NCI-H226 (cell line): ENCODE measurements at regions not wholly inside any gene's neighbourhood (a gene's known extent, or its start where the extent isn't known, plus 50 kb on each side); places are given as distances from the start of the nearest gene placed in this dataset.

Experiments
- DNase-seq: peaks from one replicate; pipeline ENCODE4 v3.0.0-alpha.2; 2015

DNA sequence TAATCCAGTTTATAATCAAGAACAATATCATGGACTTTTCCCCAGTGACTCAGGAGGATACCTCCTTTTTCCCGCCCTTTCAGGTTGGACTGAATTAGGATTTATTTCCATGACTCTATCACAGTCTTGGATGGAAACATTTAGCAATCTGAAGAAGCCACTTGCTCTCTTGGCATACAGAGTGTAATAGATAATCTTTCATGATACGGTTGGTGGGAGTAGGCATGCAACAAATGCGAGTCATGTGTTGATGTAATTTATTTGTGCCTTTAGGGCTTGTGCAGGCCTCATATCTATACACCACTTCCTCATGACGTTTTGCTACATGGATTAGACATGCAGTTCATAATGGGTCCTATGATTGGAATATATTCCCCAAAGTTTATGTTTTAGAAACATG lies 54.2 kb upstream of the MCTP2 start:
- DNase-seq, result peak; percentile 68

DNA sequence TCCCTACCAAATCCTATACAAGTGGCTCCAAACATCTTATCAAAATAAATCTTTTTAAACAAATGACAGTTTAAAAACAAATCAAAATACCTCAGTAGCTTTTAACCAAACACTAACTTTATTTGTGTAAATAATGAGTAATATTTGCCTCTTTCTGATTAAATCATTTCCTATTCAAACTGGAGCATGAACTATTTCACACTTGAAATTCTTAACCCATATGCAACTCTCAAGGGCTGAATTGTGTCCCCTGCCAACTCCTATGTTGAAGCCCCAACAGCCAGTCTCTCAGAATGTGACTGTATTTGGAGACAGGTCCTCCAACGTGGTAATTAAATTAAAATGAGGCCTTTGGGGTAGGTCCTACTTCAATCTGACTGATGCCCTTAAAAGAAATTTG lies 55.9 kb upstream of the MCTP2 start:
- DNase-seq, result no peak

DNA sequence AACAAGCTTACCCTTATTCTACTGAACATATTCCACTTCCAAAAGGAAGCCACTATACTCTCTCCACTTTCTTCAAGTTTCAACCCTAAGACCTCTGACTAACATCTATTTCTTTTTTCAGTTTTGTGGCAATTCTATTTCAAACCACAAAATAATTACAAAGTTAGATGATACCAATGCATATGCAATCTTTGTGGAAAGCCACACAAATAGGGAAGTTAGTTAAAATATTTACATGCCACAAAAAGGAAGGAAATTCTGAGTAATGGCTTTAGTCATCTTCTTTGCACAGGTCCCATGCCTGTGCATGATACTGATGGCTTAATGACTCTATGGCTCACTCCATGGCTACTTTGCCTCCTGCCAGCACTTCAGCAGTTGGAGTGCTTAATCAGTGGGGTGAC lies 57.0 kb upstream of the MCTP2 start:
- no peak for DNase-seq

DNA sequence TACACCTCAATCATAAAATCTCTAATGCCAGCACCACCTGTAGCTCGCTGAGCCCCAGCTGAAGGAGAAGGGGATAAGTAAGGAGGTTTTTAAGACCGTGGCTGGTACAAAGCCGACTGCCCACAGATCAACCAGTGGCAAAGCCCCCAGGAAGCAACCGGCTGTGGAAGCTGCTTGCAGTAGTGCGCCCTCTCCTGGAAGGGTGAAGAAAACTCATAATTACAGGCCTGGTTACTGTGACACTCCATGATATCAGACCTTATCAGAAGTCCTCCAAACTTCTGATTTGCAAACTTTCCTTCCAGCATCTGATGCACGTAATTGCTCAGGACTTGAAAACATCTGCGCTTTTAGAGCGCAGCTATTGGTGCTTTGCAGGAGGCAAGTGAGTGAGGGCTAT lies 63.1 kb upstream of the MCTP2 start:
- no peak for DNase-seq

DNA sequence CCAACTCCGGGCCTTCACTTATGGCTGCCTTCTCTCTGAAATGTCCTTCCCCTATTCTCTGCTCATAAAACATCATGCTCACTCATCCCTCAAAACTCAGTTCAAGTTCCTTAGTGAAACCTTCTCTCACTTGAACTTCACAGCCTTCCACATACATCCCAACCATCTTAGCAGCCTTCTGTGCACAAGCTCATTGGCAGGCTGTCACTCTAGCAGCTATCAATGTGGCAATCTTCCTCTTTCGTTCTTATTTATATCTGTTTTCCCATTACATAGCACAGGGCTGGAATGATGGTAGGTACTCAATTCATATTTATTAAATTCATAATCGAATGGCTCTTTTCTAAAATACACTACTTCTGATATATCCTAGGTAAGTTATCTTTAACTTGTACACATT lies 66.4 kb upstream of the MCTP2 start:
- no peak for DNase-seq

DNA sequence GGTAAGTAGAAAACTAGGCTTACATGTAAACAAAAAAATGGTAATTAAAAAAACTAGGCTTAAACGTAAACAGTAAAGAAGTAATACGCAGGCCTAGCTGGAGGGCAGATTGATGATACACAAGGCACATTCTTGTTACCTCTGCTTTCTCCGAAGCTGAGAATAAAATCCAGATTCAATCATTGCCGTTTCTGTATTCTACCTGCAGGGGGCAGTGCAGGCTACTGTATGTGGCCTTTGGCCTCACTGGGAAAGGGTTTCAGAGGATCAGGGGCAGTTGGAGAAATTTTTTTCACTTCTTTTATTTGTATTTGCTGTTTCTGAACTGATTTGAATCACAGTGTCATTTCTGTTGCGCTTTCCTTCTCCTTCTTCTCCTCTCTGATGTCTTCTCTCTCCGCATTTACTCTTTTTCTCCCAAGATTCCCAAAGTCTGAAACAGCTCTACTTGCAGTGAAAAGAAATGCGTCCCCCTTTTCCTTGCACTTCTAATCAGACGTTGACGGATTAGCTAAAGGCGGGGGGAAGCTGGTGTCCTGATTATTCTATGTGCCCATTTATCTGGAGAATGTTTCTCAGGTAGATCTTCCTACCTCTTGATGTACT lies 67.1 kb upstream of the MCTP2 start:
- peak; percentile 25 for DNase-seq

DNA sequence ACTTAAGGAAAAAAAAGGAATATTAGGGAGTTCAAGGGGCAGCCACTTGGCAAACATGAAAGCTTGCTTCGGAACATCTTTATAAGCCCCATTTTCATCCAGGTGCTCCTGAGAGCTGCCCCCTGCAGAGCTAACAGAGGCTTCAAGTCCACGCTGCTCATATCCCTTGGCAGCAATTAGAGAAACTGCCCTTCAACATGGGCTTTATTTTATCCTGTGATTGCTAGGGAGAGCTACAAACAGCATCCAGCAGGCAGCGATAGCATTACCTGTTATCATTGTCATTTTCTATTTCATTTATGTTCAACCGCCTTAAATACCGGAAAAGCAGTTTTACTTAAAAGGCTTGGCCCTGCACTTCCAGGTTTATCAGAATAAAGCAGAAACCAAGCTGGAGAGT lies 68.4 kb upstream of the MCTP2 start:
- no peak for DNase-seq

DNA sequence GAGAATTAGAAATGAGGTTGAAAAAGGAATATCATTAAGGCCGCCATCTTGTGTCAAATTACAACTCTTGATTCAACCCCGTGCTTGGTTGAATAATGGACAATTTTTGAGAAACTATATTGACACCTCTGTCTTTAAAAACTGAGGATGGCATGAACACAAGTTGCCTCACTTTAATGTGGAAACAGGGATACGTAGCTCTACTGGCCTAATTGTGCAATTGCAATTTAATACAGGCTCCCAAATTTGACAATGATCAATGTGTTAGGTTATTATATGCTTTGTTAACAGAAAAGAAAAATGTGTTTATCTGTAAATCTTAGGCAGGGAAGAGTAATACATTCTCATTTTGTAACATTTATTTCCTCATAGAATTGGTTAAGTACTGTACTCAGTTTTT lies 77.1 kb upstream of the MCTP2 start:
- no peak for DNase-seq

DNA sequence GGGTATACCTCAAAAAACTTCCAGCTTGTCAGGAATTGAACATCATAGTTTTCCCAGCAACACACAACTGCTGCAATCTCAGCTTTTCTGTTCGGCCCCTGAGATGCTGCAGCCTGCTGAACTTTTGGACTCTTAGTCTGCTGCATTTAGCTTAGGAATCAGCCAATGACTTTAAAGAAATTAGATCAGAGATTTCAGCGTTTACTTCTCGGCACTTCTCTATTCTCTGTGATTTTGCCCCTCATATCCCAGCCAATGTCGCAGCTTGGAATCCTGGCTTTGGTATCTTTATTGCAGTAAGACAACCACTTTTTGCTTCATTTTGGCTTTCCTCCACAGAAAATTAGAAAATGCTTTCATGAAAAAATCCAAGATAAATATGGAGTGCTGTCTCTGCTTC lies 86.3 kb upstream of the MCTP2 start:
- no peak for DNase-seq

DNA sequence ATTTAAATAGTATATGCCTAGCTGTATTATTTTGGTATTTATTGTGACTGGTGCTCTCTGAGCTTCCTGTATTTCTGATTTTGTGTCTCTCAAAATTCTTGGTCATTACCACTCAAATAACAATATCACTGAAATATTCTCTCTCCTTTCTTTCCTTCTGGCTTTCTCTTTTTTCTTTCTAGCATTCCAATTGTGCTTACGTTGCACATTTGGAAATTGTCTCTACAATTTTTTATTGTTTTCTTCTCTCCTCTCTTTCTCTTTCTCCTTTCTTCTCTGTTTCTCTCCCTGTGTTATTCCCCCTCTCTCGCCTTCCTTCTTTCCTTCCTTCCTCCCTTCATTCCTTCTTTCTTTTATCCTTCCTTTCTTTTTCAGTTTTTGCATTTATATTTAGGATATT lies 89.6 kb upstream of the MCTP2 start:
- DNase-seq, result no peak

DNA sequence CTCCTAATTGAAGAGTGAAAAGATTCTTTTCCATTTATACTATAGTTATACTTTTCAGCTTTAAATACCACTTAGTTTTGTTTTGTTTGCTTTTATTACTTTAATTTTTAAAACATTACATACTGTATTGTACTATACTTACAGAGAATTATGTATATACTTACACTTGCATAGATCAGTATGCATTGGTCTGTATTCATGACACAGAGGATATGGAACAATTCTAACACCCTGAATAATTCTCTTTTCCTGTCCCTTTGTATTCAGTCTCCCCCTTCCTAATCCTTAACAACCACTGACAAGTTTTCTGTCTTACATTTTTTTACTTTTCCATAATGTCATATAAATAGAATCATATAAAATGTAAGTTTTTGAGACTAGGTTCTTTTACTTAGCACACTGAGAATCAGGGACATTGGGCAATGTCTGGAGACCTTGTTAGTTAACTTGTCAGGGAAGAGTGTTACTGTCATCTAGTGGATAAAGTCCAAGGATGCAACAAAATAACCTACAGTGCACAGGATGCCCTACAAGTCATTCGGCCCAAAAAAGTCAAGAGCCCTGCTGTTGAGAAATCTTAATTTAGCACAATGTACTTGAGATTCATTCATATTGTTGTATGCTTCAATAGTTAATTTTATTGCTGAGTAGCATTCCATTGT lies 95.7 kb upstream of the MCTP2 start:
- DNase-seq, result no peak

DNA sequence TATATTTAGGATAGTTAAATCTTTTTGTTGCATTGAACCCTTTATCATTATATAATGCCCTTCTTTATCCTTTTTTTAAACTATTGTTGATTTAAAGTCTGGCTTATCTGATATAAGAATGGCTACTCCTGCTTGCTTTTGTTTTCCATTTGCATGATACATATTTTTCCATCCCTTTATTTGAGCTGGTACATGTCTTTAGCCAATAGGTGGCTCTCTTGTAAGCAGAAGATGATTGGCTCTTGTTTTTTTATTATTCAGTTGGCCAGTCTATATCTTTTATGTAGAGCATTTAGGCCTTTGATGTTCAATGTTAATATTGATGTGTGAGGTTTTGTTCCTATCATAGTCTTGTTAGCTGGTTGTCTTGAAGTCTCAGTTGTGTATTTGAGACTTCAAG lies 99.5 kb upstream of the MCTP2 start:
- no peak for DNase-seq

DNA sequence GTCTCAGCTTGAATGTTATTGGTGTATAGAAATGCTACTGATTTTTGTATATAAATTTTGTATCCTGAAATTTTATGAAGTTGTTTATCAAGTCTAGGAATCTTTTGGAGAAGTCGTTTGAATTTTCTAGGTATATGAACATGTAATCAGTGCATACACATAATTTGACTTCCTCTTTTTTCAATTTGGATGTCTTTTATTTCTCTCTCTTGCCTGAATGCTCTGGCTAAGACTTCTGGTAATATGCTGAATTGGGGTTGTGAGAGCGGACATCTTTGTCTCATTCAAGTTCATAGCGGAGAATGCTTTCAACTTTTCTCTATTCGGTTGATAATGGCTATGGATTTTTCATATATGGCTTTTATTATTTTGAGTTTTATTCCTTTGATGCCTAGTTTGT lies 100.9 kb upstream of the MCTP2 start:
- no peak for DNase-seq

DNA sequence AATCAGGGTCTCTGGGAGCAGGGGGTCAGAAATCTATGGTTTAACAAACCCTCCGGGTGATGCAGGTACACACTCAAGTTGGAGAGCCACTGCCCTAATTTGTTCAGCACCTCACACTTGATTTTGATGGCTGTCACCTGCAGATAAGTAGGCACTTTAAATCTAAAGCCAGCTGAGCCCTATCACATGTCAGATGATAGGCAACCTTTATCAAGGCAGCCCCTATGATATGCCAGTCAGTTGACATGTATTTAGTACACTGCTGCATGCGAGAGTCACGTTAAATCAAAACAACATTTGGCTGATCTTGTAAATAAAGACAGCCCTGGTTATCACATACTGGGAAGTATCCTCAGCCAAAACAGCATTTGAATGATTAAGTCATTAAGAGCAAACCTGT lies 104.4 kb upstream of the MCTP2 start:
- no peak for DNase-seq

DNA sequence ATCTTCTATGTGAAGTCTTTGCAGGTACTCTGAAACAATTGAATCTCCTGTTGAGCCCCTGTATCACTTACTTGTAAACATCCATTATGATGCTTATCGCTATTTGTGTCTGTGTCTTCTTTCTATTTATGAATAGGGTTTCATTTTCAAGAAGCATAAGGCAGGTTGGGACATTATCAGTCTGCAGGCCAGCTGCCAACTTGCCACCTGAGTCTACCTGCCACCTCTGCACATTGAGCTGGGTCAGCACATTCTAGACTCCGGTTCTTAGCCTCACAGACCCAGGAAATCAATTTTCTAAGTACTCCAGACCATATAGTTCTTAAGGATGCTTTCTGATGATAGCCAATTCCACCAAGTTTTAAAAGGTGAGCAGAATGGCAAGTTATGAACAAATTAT lies 105.7 kb upstream of the MCTP2 start:
- DNase-seq, result no peak

DNA sequence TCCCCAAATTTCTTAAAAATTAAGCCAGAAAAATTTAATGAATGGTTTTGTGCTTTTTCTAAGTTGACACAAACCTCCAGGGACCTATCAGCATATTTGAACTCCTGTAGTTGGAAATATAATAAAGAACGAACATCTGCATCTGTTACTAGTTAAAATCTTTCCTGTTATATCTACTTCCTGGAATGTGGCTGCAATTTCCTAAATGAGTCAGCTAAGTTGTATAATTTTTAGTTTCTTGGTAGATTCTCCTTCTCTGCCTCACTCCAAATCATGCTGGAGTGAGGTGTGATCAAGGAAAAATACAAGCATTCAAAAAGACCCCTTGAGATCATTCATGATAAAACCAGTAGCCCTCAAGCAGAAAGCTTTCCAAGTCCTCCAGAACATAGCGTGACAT lies 106.2 kb upstream of the MCTP2 start:
- DNase-seq, result no peak

DNA sequence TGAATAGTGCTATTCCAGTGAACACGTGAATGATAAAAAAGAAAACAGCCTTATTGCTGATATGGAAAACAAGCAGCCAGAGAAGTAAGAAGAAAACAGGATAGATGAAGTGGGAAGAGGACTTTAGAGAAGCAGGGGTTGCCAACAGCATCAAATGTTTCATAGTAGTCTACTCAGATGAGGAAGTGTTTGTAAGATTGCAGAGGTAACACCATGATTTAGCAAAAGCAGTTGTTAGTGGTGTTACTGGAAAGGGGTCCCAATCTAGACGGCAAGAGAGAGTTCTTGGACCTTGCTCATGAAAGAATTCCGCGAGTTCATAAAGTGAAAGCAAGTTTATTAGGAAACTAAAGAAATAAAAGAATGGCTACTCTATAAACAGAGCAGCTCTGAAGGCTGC lies 108.8 kb upstream of the MCTP2 start:
- DNase-seq, result no peak

DNA sequence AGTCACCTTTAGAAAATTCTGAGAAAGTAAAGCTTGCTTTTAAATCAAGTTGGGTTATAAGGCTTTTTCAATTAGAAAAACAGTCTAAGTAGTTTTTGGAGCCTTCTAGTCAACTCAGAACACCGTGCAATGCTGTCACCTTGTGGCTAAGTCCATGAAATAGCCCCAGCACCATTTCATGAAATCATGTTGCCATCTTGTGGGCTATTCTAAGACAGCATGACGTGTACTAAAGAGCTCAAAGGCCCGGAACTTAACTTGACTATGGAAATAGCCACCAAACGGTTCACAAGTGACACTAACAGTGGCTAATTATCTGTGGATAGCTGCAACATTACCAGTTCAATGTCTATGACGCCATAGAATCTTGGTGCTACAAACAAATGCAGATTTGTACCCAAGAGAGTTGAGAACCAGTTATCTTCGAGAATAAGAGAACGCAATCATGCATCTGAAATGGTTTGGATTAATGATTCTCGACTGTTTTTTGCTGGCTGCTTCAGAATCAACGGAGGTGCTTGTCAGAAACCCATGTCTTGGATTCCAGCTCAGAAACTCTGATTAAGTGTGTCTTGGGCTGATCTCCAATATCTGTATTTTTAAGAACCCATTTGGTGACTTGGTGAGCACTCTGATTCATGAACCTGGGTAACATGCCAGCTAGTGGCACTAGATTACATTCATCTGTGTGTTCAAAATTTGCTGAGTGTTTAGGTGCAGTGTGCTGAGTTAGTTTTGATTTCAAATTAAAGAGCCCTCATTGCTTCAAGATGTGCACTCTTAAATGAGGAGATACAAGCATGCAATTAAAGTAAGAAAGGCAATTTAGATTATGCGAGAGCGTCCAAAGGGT lies 111.2 kb upstream of the MCTP2 start:
- peak; percentile 62 for DNase-seq

DNA sequence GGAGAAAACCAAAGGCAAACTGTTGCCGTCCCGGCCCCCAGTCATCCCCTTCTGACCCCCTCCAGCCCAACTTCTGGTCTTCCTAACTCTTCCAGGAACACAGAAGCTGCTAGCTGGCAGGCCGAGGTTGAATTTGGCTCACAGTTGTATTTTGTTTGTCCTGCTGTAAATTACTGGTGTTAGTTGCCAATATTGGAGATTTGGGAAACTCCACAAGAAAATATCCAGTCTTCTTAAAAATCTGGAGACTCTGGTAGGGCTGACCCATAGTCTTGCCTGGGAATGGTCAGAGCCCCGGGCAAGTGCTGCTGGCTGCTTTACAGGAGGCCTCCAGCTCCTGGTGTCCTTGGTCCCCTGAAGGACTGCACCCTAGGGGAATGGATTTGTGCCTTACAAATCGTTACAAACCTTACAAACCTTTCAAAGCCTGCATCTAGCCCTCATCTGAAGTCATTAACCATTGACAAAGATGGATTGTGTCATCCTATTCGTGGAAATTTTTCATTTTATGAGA lies 112.0 kb upstream of the MCTP2 start:
- DNase-seq, result no peak

DNA sequence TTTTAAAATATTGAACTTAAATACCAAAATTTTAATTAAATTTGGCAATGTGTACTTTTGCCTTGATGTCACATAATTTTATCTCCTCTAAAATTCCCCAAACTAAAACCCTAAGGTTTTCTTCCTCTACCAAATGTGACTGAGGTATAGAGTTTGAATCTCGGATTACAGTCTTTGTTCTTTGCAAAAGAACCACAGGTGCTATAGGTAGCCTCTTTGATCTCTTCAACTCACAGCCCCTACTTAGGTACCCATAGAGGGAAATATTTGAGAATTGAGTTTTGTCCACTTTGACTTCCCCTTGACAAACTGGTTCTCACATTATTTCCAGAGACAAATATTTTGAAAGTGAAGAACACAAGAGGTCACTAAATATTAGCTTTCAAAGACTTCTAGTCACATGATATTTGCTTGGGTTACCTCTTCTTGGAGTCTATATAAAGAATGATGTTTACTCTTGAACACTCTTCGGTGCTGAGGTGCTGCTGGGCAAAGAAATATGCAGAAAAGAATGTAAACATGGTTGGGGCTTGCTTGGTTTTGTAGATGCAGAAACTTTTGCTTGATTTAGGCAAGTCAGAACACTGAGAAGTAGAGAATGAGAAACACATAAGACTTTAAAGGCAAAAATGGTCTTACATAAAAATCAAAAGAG lies 120.8 kb upstream of the MCTP2 start:
- DNase-seq, result no peak

DNA sequence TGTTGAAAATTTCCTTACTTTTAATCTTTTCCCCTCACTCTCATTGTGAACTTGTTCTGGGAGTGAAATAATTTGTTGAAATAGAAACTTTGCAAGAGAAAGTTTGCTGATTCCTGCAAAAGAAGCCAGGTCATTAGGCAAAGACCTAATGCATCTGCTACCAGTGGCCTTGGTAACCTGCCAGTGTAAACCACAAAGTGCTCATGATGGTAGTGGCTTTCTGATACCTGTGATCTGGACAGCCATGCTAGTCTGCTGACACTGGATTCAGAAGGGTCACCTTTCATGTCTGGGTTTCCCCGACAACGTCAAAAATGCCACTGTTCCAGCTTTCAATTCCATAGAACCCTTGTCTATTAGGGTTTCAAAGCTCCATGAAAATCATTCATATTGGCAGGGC lies 123.7 kb upstream of the MCTP2 start:
- no peak for DNase-seq

DNA sequence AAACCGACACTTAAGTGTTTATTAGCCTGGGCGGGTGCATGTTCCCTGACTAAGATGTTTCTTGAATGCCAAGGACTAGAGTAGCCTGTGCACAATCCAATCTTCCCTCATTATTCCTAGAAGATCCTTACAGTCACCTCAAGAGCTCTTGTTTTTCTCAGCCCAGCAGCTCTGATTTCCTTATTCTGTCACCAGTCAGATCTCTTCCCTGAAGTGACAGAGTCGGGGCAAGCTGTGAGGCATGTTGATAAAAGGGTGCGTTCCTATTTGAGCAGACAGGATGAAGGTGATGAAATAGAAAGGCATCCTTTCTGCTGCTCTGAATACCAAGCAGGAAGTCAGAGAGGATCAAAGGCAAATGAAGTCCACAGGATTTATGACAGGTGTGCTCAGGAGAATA lies 125.6 kb upstream of the MCTP2 start:
- DNase-seq, result no peak

DNA sequence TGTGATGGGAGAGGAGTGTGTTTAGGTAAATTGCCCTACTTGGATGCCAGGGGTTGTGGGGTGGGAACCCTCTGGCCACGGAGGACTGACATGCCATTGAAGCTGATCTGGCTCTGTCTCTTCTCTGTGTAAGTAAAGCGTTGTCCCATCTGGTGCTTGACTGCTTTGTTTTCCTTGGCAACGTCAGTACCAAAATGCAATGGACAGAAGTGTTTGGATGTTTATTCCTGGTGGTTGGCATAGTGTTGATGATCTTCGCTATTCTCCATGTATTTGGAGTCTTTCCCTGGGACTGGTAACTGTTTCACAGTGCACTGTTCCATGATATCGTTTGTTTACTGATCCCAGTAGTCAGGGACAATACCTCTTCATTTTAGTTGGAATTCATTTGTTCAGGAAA lies 130.5 kb upstream of the MCTP2 start:
- DNase-seq, result no peak

DNA sequence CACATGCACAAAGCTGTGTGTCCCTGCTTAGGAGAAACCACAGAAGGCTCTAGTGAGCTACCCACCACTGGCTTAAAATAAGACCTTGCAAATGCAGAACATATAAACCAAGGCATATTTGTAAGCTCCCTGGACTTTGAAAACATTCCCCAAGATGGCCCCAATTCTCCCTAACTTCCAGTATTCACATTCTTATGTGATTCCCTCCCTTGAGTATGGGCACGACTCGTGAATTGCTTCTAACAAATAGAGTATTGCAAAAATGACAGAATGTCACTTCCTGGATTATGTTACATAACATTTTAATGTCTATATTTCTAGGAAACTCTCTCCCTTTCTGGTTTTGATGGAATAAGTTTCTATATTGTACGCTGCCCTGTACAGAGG lies 131.8 kb upstream of the MCTP2 start:
- no peak for DNase-seq
